ENCODE measurements at regions not wholly inside any gene's neighbourhood (a gene's known extent, or its start where the extent isn't known, plus 50 kb on each side); places are given as distances from the start of the nearest gene placed in this dataset.

GRCh38 chr10:133028956-133029355 is 58.8 kb upstream of the ADGRA1 start:
- H3K9me3 ChIP-seq = no peaks in the 10 kb centered on the region
- no peaks in the 10 kb centered on the region for H3K27me3 ChIP-seq
- TF ChIP-seq CTCF (IDR thresholded peaks at IDR 0.05) (no peak), POLR2A (IDR thresholded peaks at IDR 0.05) (no peak)
- no peak overlapping the region for H3K4me3 ChIP-seq
- intact Hi-C loops (cut with DNase I) = no loop called here
- H3K4me1 ChIP-seq = peaks cover 9% of the 10 kb centered on the region
- 67 to 73% methylated on average over 3 to 16 of the region's 16 CpGs for WGBS, 2 donors
- no peaks in the 10 kb centered on the region for H3K36me3 ChIP-seq (replicated peaks in 1 of 2; ENCODE audit: insufficient read depth in 1 of 2, low read depth in 2 of 2)
- DNase-seq = no peak
- no peak overlapping the region for H3K27ac ChIP-seq
- no peak for ATAC-seq

DNA sequence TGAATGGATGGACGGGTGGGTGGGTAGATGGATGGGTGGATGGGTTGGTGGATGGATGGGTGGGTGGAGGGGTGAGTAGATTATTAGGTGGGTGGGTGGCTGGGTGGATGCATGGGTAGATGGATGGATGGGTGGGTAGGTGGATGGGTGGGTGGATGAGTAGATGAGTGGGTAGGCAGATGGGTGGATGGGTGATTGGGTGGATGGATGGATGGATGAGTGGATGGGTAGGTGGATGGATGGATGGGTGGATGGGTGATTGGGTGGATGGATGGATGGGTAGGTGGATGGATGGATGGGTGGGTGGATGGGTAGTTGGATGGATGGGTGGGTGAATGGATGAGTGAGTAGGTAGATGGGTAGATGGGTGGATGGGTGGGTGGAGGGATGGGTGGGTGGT is 59.6 kb upstream of the ADGRA1 start:
- Histone ChIP-seq H3K9me3 (no peaks in the 10 kb centered on the region), H3K27ac (no peak overlapping the region), H3K36me3 (replicated peaks in 1 of 2; ENCODE audit: insufficient read depth in 1 of 2, low read depth in 2 of 2) (no peaks in the 10 kb centered on the region), H3K4me3 (no peak overlapping the region), H3K27me3 (no peaks in the 10 kb centered on the region), H3K4me1 (peaks cover 9% of the 10 kb centered on the region)
- 29 to 71% methylated on average over 1 of the region's 1 CpG for WGBS, 2 donors
- intact Hi-C loops (cut with DNase I) = no loop called here
- DNase-seq (no peak), ATAC-seq (no peak)
- TF ChIP-seq CTCF (IDR thresholded peaks at IDR 0.05) (no peak), POLR2A (IDR thresholded peaks at IDR 0.05) (no peak)

DNA sequence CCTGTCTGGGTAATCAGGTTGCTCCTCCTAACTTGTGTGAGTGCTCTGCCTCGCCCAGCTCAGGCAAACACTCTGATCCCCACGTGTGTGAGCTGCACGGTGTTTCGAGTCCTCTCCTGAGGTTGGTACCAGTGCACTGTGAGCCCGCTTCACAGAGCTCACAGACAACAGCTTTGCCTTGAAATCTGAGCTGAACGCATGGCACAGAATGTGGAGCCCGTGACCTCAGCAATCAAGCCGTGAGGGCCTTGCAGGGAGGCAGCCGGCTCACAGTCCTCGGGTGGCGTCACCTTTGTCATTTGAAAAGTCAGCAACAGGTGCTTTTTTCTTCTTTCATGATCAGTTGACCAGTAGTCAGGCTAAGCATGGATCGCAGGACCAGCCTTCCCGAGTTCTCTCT is 60.2 kb upstream of the ADGRA1 start:
- DNase-seq (no peak), ATAC-seq (no peak)
- no peaks in the 10 kb centered on the region for H3K27me3 ChIP-seq
- H3K27ac ChIP-seq = no peak overlapping the region
- no peak for TF ChIP-seq POLR2A (IDR thresholded peaks at IDR 0.05)
- TF ChIP-seq CTCF (IDR thresholded peaks at IDR 0.05) = no peak
- peaks cover 9% of the 10 kb centered on the region for H3K4me1 ChIP-seq
- H3K4me3 ChIP-seq = no peak overlapping the region
- intact Hi-C loops (cut with DNase I) = no loop called here
- 52 to 65% methylated on average over 3 to 13 of the region's 13 CpGs for WGBS, 2 donors
- no peaks in the 10 kb centered on the region for H3K9me3 ChIP-seq
- H3K36me3 ChIP-seq (replicated peaks in 1 of 2; ENCODE audit: insufficient read depth in 1 of 2, low read depth in 2 of 2) = no peaks in the 10 kb centered on the region

- ATAC-seq (peak; percentile 50), DNase-seq (peak in 2 of 4 donors; percentile 32 to 59)
- no peaks in the 10 kb centered on the region for H3K27me3 ChIP-seq
- peak overlapping the region in 1 of 4 donors; percentile 30 for H3K27ac ChIP-seq
- H3K4me1 ChIP-seq = peaks cover 9% of the 10 kb centered on the region
- intact Hi-C loops (cut with DNase I) = no loop called here
- H3K36me3 ChIP-seq (replicated peaks in 1 of 2; ENCODE audit: insufficient read depth in 1 of 2, low read depth in 2 of 2) = no peaks in the 10 kb centered on the region
- TF ChIP-seq CTCF (IDR thresholded peaks at IDR 0.05) (no peak), POLR2A (IDR thresholded peaks at IDR 0.05) (no peak)
- no peak overlapping the region for H3K4me3 ChIP-seq
- WGBS, 2 donors = 61% methylated on average over 21 of the region's 22 CpGs; no CpG with 5 or more reads in 1 of the 2 donors
- H3K9me3 ChIP-seq = no peaks in the 10 kb centered on the region
Observed at GRCh38 chr10:133026726-133027395, 60.9 kb upstream of the ADGRA1 start.

- WGBS, 2 donors = 17 to 64% methylated on average over 2 to 9 of the region's 10 CpGs
- Histone ChIP-seq H3K27me3 (no peaks in the 10 kb centered on the region), H3K36me3 (replicated peaks in 1 of 2; ENCODE audit: insufficient read depth in 1 of 2, low read depth in 2 of 2) (no peaks in the 10 kb centered on the region), H3K9me3 (no peaks in the 10 kb centered on the region), H3K27ac (peak overlapping the region in 1 of 4 donors; percentile 30), H3K4me3 (no peak overlapping the region), H3K4me1 (peaks cover 9% of the 10 kb centered on the region)
- intact Hi-C loops (cut with DNase I) = no loop called here
- TF ChIP-seq CTCF (IDR thresholded peaks at IDR 0.05) = no peak
- TF ChIP-seq POLR2A (IDR thresholded peaks at IDR 0.05) = no peak
- DNase-seq (no peak), ATAC-seq (peak; percentile 13)
Observed at GRCh38 chr10:133026171-133026570, 61.6 kb upstream of the ADGRA1 start.

Measured in body of pancreas (tissue), 4 donors.